22Rv1 (cell line): ENCODE measurements at regions not wholly inside any gene's neighbourhood (a gene's known extent, or its start where the extent isn't known, plus 50 kb on each side); places are given as distances from the start of the nearest gene placed in this dataset.
A peak's percentile ranks its signal among the peaks of the same experiment; 100 is the strongest.

Experiments
- H3K27ac ChIP-seq: fragments of 450-650 bp; 2 replicates; pipeline ENCODE4 v1.5.1; 2017
- ZFX ChIP-seq: fragments of 450-650 bp; IDR thresholded peaks from 2 replicates; pipeline ENCODE4 v1.6.1; 2017; ENCODE audit warnings: antibody characterized with exemption, borderline replicate concordance
- TF ChIP-seq, protein P1 (sequence below): fragments of 450-650 bp; IDR thresholded peaks from 2 replicates; pipeline ENCODE4 v1.5.1; 2017; ENCODE audit warnings: mild to moderate bottlenecking

- H3K27ac ChIP-seq = no peak overlapping the region
- no peak for TF ChIP-seq ZFX
- TF ChIP-seq, protein P1, sequence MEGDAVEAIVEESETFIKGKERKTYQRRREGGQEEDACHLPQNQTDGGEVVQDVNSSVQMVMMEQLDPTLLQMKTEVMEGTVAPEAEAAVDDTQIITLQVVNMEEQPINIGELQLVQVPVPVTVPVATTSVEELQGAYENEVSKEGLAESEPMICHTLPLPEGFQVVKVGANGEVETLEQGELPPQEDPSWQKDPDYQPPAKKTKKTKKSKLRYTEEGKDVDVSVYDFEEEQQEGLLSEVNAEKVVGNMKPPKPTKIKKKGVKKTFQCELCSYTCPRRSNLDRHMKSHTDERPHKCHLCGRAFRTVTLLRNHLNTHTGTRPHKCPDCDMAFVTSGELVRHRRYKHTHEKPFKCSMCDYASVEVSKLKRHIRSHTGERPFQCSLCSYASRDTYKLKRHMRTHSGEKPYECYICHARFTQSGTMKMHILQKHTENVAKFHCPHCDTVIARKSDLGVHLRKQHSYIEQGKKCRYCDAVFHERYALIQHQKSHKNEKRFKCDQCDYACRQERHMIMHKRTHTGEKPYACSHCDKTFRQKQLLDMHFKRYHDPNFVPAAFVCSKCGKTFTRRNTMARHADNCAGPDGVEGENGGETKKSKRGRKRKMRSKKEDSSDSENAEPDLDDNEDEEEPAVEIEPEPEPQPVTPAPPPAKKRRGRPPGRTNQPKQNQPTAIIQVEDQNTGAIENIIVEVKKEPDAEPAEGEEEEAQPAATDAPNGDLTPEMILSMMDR = no peak
Measured at GRCh38 chr4:72969976-72970375, 99.5 kb downstream of the COX18 start.

DNA sequence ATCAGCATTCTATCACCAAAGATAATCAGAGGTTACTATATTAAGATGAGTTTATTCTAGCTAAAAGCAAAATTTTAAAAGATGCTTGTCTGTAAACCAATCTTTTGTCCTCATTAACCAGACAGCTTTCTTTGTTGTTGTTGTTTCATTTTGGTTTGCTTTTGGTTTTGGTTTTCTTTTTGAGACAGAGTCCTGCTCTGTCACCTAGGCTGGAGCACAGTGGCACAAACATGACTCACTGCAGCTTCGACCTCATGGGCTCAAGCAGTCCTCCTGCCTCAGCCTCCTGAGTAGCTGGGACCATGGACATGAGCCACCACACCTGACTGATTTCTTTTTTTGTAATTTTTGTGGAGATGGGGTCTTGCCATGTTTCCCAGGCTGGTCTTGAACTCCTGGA is 102.9 kb downstream of the COX18 start:
- no peak overlapping the region for H3K27ac ChIP-seq
- TF ChIP-seq ZFX = no peak
- TF ChIP-seq, protein P1 = no peak

GRCh38 chr4:72959411-72959810 is 110.1 kb downstream of the COX18 start:
- H3K27ac ChIP-seq = peak overlapping the region; percentile 6; the same call in 1 of the 2 replicates

GRCh38 chr4:72954811-72955210 is 114.7 kb downstream of the COX18 start:
- no peak overlapping the region for H3K27ac ChIP-seq
- TF ChIP-seq ZFX = no peak
- TF ChIP-seq, protein P1 = no peak

More at GRCh38 chr4:72959411-72959810, 110.1 kb downstream of the COX18 start:
- no peak for TF ChIP-seq ZFX
- TF ChIP-seq, protein P1 = peak; percentile 26

DNA sequence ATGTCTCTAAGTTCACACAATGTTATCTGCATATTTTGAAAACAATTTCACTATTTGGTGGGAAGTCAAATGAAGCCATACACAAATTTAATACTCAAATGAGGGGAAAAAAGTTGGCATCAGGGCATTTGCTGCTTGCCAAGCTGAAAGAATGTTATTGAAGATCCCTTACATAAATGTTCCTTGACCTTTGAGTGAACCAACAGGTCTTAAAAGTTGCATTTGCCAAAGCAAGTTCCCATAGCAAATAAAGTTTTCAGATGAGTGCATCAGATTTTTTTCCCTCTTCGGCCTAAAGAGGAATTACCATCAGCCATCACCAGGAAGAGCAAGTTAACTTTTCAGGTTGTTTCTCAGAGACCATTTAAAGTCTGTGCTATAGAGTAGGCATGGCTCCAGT is 115.9 kb downstream of the COX18 start:
- H3K27ac ChIP-seq = no peak overlapping the region
- TF ChIP-seq ZFX = no peak
- TF ChIP-seq, protein P1 = no peak

DNA sequence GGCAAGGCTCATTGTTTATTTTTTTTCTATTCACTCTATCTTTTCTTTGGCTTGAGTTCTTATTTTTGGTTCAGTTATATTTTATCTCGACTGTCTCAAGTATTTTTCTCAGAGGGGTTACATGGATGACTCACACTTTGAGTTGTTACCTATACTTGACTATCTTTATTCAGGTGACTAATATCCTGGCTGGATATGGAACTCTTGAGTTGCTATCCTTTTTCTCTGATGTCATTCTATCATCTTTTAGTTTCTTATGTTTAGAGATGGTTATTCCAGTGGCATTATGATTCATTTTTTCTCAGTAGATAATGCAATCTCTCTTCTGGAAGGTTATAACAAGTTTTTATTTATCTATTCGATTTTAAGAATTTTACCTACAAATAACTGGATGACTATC is 117.9 kb downstream of the COX18 start:
- H3K27ac ChIP-seq = no peak overlapping the region
- TF ChIP-seq, protein P1 = no peak
- TF ChIP-seq ZFX = no peak

GRCh38 chr4:72951147-72951546 is 118.4 kb downstream of the COX18 start:
- TF ChIP-seq, protein P1 = 0 out of 2 replicates have a peak, but pooled peaks have one; percentile 8
- no peak for TF ChIP-seq ZFX
- no peak overlapping the region for H3K27ac ChIP-seq
